Suprapubic skin (tissue), 4 donors: ENCODE measurements at regions not wholly inside any gene's neighbourhood (a gene's known extent, or its start where the extent isn't known, plus 50 kb on each side); places are given as distances from the start of the nearest gene placed in this dataset.

Experiments
- EP300 ChIP-seq: sonication (generic); formaldehyde crosslinking; IDR thresholded peaks from one replicate; pipeline ENCODE4 v1.6.1; 2017; ENCODE audit warnings: antibody characterized with exemption
- POLR2A ChIP-seq, 2 donors: fragments of 450-650 bp; IDR thresholded peaks; one replicate each; pipeline ENCODE4 v1.6.1; 2017; ENCODE audit warnings: antibody characterized with exemption in 2 of 2, mild to moderate bottlenecking in 2 of 2, moderate library complexity in 2 of 2
- POLR2AphosphoS5 ChIP-seq, 3 donors: sonication (generic); formaldehyde crosslinking; IDR thresholded peaks; one replicate each; pipeline ENCODE4 v1.6.1; 2017; ENCODE audit warnings: antibody characterized with exemption in 3 of 3
- TF ChIP-seq, protein P1 (sequence below), 2 donors: fragments of 200-600 bp in 1 of 2; fragments of 450-650 bp in 1 of 2; sonication (generic) in 1 of 2; IDR thresholded peaks; one replicate each; pipeline ENCODE4 v1.5.1; 2016 to 2019; ENCODE audit warnings: antibody characterized with exemption in 2 of 2, mild to moderate bottlenecking in 1 of 2, moderate library complexity in 1 of 2

GRCh38 chr22:44410451-44410991 is 87.5 kb downstream of the RTL6 start:
- TF ChIP-seq, protein P1, sequence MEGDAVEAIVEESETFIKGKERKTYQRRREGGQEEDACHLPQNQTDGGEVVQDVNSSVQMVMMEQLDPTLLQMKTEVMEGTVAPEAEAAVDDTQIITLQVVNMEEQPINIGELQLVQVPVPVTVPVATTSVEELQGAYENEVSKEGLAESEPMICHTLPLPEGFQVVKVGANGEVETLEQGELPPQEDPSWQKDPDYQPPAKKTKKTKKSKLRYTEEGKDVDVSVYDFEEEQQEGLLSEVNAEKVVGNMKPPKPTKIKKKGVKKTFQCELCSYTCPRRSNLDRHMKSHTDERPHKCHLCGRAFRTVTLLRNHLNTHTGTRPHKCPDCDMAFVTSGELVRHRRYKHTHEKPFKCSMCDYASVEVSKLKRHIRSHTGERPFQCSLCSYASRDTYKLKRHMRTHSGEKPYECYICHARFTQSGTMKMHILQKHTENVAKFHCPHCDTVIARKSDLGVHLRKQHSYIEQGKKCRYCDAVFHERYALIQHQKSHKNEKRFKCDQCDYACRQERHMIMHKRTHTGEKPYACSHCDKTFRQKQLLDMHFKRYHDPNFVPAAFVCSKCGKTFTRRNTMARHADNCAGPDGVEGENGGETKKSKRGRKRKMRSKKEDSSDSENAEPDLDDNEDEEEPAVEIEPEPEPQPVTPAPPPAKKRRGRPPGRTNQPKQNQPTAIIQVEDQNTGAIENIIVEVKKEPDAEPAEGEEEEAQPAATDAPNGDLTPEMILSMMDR (IDR thresholded peaks at IDR 0.05) = no peak
- TF ChIP-seq POLR2A (IDR thresholded peaks at IDR 0.05) (no peak), EP300 (no peak), POLR2AphosphoS5 (IDR thresholded peaks at IDR 0.05) (no peak)
